ENCODE measurements at regions not wholly inside any gene's neighbourhood (a gene's known extent, or its start where the extent isn't known, plus 50 kb on each side); places are given as distances from the start of the nearest gene placed in this dataset.

DNA sequence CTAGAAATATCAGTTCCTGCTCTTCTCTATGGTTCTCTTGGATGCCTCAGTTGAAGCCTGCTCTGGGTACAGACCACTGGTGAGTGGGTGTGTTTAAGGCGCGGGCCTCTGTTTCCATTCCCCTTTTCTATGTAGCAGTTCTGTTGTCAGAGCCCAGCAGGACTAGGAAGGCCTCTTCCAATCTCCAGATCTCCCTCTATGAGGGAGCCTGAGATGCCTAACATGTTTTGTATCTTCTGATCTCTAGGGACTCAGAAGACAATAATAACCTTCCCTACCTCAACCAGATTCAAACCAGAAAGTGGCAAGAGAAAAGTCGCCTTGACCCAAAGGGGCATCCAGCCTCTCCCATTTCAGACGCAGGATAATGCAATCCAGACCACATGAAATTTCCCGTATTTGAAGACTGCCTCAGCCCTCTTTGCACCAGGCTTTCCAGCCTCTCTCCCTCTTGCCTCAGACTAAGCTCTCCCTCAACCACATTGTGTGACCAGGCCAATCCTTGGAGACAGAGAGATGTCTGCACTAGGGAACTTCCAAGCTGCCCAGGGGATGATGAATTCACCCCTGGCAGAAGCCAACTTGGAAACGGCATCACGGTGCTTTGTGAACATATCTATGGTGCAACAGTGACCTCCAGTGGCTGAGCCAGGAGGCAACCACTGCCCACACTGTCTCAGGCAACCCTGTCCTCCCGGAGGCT, 150.1 kb upstream of the UBASH3B start:
- Mint-ChIP-seq H3K27ac (no peak overlapping the region), H3K9me3 (peaks cover 0 to 4% (median 0%) of the 10 kb centered on the region in 3 donors), H3K27me3 (peaks cover 20% of the 10 kb centered on the region), H3K36me3 (peaks cover under 1% of the 10 kb centered on the region), H3K4me1 (no peaks in the 10 kb centered on the region), H3K4me3 (no peak overlapping the region)

GRCh38 chr11:122494221-122494620, 161.3 kb upstream of the UBASH3B start:
- no peak overlapping the region for H3K4me3 Mint-ChIP-seq

DNA sequence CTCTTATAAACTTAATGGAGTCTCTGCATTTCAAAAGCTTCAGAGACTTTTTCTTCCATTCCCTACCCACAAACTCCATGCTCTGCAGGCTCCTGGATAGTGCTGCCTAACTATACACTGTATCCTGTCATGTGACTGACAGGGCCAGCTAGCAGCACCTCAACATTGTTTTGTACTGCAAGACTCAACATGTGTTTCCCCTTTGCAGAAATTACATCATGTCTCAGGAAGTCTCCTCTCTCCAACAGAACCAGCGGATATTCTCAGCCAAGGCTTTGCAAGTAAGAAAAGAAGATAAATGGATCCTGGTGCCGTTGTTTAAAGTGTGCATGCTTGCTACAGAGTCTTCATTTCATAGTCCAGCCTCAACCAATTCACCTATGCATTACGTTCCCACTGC, 164.0 kb upstream of the UBASH3B start:
- H3K27me3 Mint-ChIP-seq = peaks cover 2% of the 10 kb centered on the region
- no peaks in the 10 kb centered on the region for H3K36me3 Mint-ChIP-seq
- no peaks in the 10 kb centered on the region for H3K4me1 Mint-ChIP-seq
- peaks cover 0 to 2% (median 0%) of the 10 kb centered on the region in 3 donors for H3K9me3 Mint-ChIP-seq
- H3K4me3 Mint-ChIP-seq = no peak overlapping the region
- no peak overlapping the region for H3K27ac Mint-ChIP-seq

More at GRCh38 chr11:122494221-122494620, 161.3 kb upstream of the UBASH3B start:
- Mint-ChIP-seq H3K4me1 (no peaks in the 10 kb centered on the region), H3K9me3 (peaks cover 0 to 2% (median 0%) of the 10 kb centered on the region in 3 donors), H3K36me3 (no peaks in the 10 kb centered on the region), H3K27ac (no peak overlapping the region), H3K27me3 (no peaks in the 10 kb centered on the region)

- no peak overlapping the region for H3K27ac Mint-ChIP-seq
- peaks cover 0 to 3% (median 2%) of the 10 kb centered on the region in 3 donors for H3K9me3 Mint-ChIP-seq
- H3K4me3 Mint-ChIP-seq = no peak overlapping the region
- peaks cover 2% of the 10 kb centered on the region for H3K36me3 Mint-ChIP-seq
- H3K4me1 Mint-ChIP-seq = no peaks in the 10 kb centered on the region
- H3K27me3 Mint-ChIP-seq = peaks cover 2% of the 10 kb centered on the region
Observed at GRCh38 chr11:122488892-122489706, 166.4 kb upstream of the UBASH3B start.

DNA sequence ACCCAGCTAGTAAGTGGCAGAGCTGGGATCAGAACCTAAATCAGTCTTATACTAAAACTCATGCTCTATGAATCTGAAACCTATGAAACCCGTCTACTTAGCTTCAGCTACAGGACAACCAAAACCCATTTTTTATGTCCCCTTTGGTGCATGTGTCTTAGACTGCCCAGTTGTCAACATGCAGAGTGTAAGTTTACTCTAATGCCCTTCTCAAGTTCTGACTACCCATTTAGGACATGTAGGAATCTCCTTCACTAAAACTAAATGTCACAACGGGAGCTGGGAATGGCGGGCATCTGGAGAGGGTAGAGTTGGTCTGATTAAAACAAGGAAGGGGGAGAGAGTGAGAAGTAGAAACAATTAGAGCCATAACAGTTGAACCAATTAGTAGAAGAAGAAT, 167.9 kb upstream of the UBASH3B start:
- Mint-ChIP-seq H3K4me1 (no peaks in the 10 kb centered on the region), H3K27me3 (peaks cover 2% of the 10 kb centered on the region), H3K27ac (no peak overlapping the region), H3K9me3 (peaks cover 5 to 12% (median 9%) of the 10 kb centered on the region in 3 donors), H3K36me3 (peaks cover 4% of the 10 kb centered on the region), H3K4me3 (no peak overlapping the region)

DNA sequence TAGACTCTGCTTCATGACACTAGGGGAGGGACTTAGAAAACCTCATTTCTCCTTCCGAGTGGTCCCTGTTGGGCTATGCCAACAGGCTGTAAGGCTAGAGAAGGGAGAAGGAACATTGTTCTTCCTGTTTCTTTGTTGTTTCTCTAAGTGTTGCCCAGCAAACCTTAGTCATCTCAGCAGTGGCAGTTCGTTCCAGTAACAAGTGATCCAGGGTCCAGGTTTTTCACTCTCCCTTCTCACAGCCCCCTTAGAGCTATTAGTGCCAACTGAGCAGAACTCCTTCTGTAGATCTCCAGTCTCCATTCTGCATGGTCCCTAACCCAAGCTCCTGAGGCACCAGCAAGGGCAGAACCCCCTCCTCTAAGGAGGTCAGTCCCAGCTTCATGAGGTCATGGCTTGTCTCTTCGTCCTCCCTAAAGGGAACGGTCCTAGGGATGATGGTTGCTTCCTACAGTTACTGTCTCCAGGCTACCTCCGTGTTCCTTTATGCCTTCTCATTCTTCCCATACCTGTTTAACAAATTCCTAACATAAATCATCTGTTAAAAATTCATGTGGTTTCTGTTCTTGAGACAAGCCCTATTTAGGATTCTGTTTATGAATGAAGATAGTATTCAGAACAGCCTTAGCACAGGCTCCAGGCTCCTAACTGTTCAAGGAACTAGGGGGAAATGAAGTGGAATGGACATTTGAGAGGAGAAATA, 168.6 kb upstream of the UBASH3B start:
- Mint-ChIP-seq H3K9me3 (peaks cover 5 to 17% (median 9%) of the 10 kb centered on the region in 3 donors), H3K4me1 (no peaks in the 10 kb centered on the region), H3K4me3 (no peak overlapping the region), H3K27ac (no peak overlapping the region), H3K27me3 (peaks cover 2% of the 10 kb centered on the region), H3K36me3 (peaks cover 4% of the 10 kb centered on the region)

GRCh38 chr11:122478986-122479385, 176.5 kb upstream of the UBASH3B start:
- Mint-ChIP-seq H3K4me1 (no peaks in the 10 kb centered on the region), H3K27ac (no peak overlapping the region)

GRCh38 chr11:122468965-122469364, 186.6 kb upstream of the UBASH3B start:
- Mint-ChIP-seq H3K4me3 (no peak overlapping the region), H3K27ac (no peak overlapping the region), H3K36me3 (peaks cover 2% of the 10 kb centered on the region), H3K27me3 (no peaks in the 10 kb centered on the region), H3K4me1 (no peaks in the 10 kb centered on the region), H3K9me3 (peaks cover 0 to 11% (median 1%) of the 10 kb centered on the region in 3 donors)

More at GRCh38 chr11:122478986-122479385, 176.5 kb upstream of the UBASH3B start:
- Mint-ChIP-seq H3K27me3 (peaks cover 10% of the 10 kb centered on the region), H3K36me3 (peaks cover 2% of the 10 kb centered on the region), H3K9me3 (peaks cover 3 to 19% (median 6%) of the 10 kb centered on the region in 3 donors), H3K4me3 (no peak overlapping the region)

GRCh38 chr11:122463530-122463929, 192.0 kb upstream of the UBASH3B start:
- H3K4me1 Mint-ChIP-seq = no peaks in the 10 kb centered on the region
- H3K27ac Mint-ChIP-seq = no peak overlapping the region
- no peak overlapping the region for H3K4me3 Mint-ChIP-seq
- no peaks in the 10 kb centered on the region for H3K27me3 Mint-ChIP-seq
- peaks cover 0 to 33% (median 15%) of the 10 kb centered on the region in 3 donors for H3K9me3 Mint-ChIP-seq
- peaks cover 4% of the 10 kb centered on the region for H3K36me3 Mint-ChIP-seq

- Mint-ChIP-seq H3K4me1 (no peaks in the 10 kb centered on the region), H3K4me3 (no peak overlapping the region), H3K27me3 (peaks cover 4% of the 10 kb centered on the region), H3K9me3 (peaks cover 3 to 29% (median 21%) of the 10 kb centered on the region in 3 donors), H3K27ac (no peak overlapping the region), H3K36me3 (peaks cover 2% of the 10 kb centered on the region)
Observed at GRCh38 chr11:122459064-122459463, 196.5 kb upstream of the UBASH3B start.

DNA sequence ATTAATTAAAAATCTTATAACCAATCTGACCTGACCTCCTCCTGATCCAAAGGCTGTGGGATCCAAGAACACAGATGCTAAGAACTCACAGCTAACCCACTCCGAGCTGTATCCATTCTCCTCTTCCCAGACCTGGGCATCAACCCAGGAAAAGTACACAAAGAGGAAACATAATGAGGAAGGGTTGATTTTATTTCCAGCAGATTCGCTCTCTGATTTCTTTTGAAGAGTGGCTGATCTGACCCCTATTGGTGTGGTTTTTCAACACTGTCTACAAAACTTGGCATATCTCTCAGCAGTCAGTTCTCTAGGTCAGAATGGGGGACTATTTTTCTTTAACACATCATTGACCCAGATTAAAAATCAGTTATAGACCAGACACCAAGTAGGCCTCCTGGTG, 201.9 kb upstream of the UBASH3B start:
- Mint-ChIP-seq H3K36me3 (peaks cover 2% of the 10 kb centered on the region), H3K27me3 (peaks cover 9% of the 10 kb centered on the region), H3K4me3 (no peak overlapping the region), H3K27ac (no peak overlapping the region), H3K4me1 (no peaks in the 10 kb centered on the region), H3K9me3 (peaks cover 3 to 8% (median 6%) of the 10 kb centered on the region in 3 donors)

DNA sequence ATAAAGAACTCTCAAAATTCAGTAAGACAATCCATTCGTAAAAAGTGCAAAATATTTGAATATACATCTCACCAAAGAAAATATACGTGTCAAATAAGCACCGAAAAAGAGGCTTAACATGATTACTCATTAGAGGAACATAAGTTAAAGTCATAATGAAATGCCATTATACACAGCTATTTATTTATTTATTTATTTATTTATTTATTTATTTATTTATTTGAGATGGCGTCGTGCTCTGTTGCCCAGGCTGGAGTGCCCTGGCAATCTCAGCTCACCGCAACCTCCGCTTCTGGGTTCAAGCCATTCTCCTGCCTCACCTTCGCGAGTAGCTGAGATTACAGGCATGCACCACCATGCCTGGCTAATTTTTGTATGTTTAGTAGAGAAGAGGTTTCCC, 203.6 kb upstream of the UBASH3B start:
- Mint-ChIP-seq H3K27me3 (peaks cover 17% of the 10 kb centered on the region), H3K4me3 (no peak overlapping the region), H3K27ac (no peak overlapping the region), H3K4me1 (no peaks in the 10 kb centered on the region), H3K36me3 (peaks cover 2% of the 10 kb centered on the region), H3K9me3 (peaks cover 0 to 8% (median 0%) of the 10 kb centered on the region in 3 donors)

DNA sequence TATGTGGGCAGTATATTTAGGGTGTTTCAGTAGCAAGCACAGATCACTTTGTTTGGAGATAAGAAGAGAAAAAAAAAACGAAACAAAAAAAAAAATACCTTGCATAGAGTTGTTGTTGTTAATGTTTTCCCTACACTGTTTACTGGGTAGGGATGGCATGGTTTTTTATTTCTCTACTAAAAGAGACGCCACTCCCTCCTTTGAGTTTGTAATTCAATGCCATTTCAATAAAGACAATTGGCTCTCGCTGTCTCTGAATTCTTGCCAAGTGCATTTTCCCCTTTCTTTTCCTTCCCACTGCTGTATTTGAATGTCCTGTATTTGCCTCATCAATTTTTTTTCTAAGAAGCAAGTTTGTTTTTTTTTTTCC, 213.9 kb upstream of the UBASH3B start:
- no peak overlapping the region for H3K4me3 Mint-ChIP-seq
- H3K36me3 Mint-ChIP-seq = peaks cover 2% of the 10 kb centered on the region
- peaks cover 9% of the 10 kb centered on the region for H3K27me3 Mint-ChIP-seq
- no peak overlapping the region for H3K27ac Mint-ChIP-seq
- peaks cover 0 to 2% (median 0%) of the 10 kb centered on the region in 3 donors for H3K9me3 Mint-ChIP-seq
- peaks cover 0 to 3% (median 1%) of the 10 kb centered on the region in 3 donors for H3K4me1 Mint-ChIP-seq

GRCh38 chr11:122440811-122441665, 214.5 kb upstream of the UBASH3B start:
- no peak overlapping the region for H3K27ac Mint-ChIP-seq
- no peak overlapping the region for H3K4me3 Mint-ChIP-seq
- peaks cover 0 to 3% (median 1%) of the 10 kb centered on the region in 3 donors for H3K4me1 Mint-ChIP-seq
- peaks cover 0 to 2% (median 0%) of the 10 kb centered on the region in 3 donors for H3K9me3 Mint-ChIP-seq
- H3K36me3 Mint-ChIP-seq = peaks cover 2% of the 10 kb centered on the region
- peaks cover 9% of the 10 kb centered on the region for H3K27me3 Mint-ChIP-seq
